K562 (cell line): ENCODE measurements at regions not wholly inside any gene's neighbourhood (a gene's known extent, or its start where the extent isn't known, plus 50 kb on each side); places are given as distances from the start of the nearest gene placed in this dataset.

ENCODE experiments used
- ATAC-seq: fragments of 200-7000 bp; cut with Tn5 transposase; 3 replicates; pipeline ENCODE4 v1.9.1; 2020; ENCODE audit warnings: moderate library complexity
- BruUV-seq: library from RNA; stranded (reverse); fragments of 400-500 nt; replicated peaks from 2 replicates; lab custom pipeline; 2021; lab: Mats Ljungman, UMichigan
- CTCF ChIA-PET: fragments of 300-600 bp; formaldehyde crosslinking; extraction: SDS; loops from one replicate; lab custom pipeline; 2021; ENCODE audit warnings: low intra/inter-chr PET ratio; lab: Yijun Ruan, JAX
- POLR2A ChIA-PET: fragments of 300-600, 350-650 bp; sonication (Branson Sonifier 250); formaldehyde crosslinking; extraction: SDS; loops from one replicate; lab custom pipeline; 2021; ENCODE audit warnings: antibody characterized with exemption, inconsistent platforms; lab: Yijun Ruan, JAX
- DNase-seq, 4 experiments: peaks; one replicate each; pipeline versions ENCODE4 v3.0.0 to v3.0.0-alpha.2; 2011 to 2018; ENCODE audit warnings: low spot score in 3 of 4, mixed read lengths in 3 of 4; ENCODE audit errors: extremely low read depth in 1 of 4
- FAIRE-seq: peaks from 2 replicates; lab custom pipeline; 2011; peaks lifted over from hg19 to GRCh38; lab: Jason Lieb, UNC
- H2AFZ ChIP-seq: 2 replicates; pipeline ENCODE4 v1.6.0; 2011; ENCODE audit warnings: low read depth, low read length, control low read depth, inconsistent platforms
- H3K27ac ChIP-seq: fragments of 200-600 bp; 3 replicates; pipeline ENCODE4 v1.8.0; 2011; ENCODE audit warnings: low read depth, mild to moderate bottlenecking, control low read depth, inconsistent platforms, low read length, moderate library complexity, mixed read lengths; ENCODE audit errors: extremely low read depth
- H3K27me3 ChIP-seq, 2 experiments: fragments of 300-600 bp in 1 of 2; 2 replicates in 1 of 2; 3 replicates in 1 of 2; pipeline versions ENCODE4 v1.6.0 to v1.8.0; 2011; ENCODE audit warnings: inconsistent platforms in 2 of 2, low read length in 2 of 2, mild to moderate bottlenecking in 1 of 2, mixed read lengths in 1 of 2, moderate library complexity in 1 of 2; ENCODE audit not compliant: control insufficient read depth in 2 of 2, insufficient read depth in 2 of 2
- H3K36me3 ChIP-seq: fragments of 300-600 bp; 3 replicates; pipeline ENCODE4 v1.8.0; 2011; ENCODE audit warnings: mild to moderate bottlenecking, low read length, inconsistent platforms; ENCODE audit not compliant: control insufficient read depth, insufficient read depth
- H3K4me1 ChIP-seq, 2 experiments: fragments of 200-600 bp in 1 of 2; replicated peaks in 1 of 2; 2 replicates in 1 of 2; 3 replicates in 1 of 2; pipeline versions ENCODE4 v1.5.1 to v1.8.0; 2011; ENCODE audit warnings: inconsistent platforms in 2 of 2, low read length in 2 of 2, mild to moderate bottlenecking in 1 of 2, mixed read lengths in 1 of 2, moderate library complexity in 1 of 2; ENCODE audit not compliant: control insufficient read depth in 2 of 2, insufficient read depth in 2 of 2
- H3K4me2 ChIP-seq: 2 replicates; pipeline ENCODE4 v1.6.1; 2011; ENCODE audit warnings: low read length, control low read depth, inconsistent platforms, mixed read lengths; ENCODE audit not compliant: insufficient read depth
- H3K4me3 ChIP-seq: fragments of 200-600 bp; sonication (generic), shearing (Covaris generic); 2 replicates; pipeline ENCODE4 v1.5.1; 2016; ENCODE audit warnings: control low read depth, inconsistent platforms
- H3K79me2 ChIP-seq: fragments of 200-600 bp; 3 replicates; pipeline ENCODE4 v1.8.0; 2011; ENCODE audit warnings: low read length, inconsistent platforms; ENCODE audit not compliant: control insufficient read depth, insufficient read depth
- H3K9ac ChIP-seq, 2 experiments: 2 replicates each; pipeline versions ENCODE4 v1.6.0 to v1.6.1; 2011; ENCODE audit warnings: low read depth in 2 of 2, low read length in 2 of 2, control low read depth in 1 of 2, inconsistent platforms in 1 of 2, mild to moderate bottlenecking in 1 of 2, mixed read lengths in 1 of 2; ENCODE audit not compliant: insufficient read depth in 1 of 2
- H3K9me1 ChIP-seq: one replicate; pipeline ENCODE4 v1.6.0; 2011; ENCODE audit warnings: inconsistent platforms, mild to moderate bottlenecking, low read length, moderate library complexity; ENCODE audit not compliant: control insufficient read depth, insufficient read depth
- H3K9me3 ChIP-seq: replicated peaks from 2 replicates; pipeline ENCODE4 v1.5.1; 2011; ENCODE audit warnings: low read depth, low read length, inconsistent platforms; ENCODE audit not compliant: control insufficient read depth, insufficient read depth
- H4K20me1 ChIP-seq: replicated peaks from 2 replicates; pipeline ENCODE4 v1.6.1; 2011; ENCODE audit warnings: low read length, inconsistent platforms, mixed read lengths; ENCODE audit not compliant: control insufficient read depth, insufficient read depth
- ARID3B ChIP-seq: fragments of 250-450 bp; sonication (Bioruptor Pico); IDR thresholded peaks from 2 replicates; pipeline ENCODE4 v1.4.0; 2020; ENCODE audit warnings: borderline replicate concordance
- DEAF1 ChIP-seq: fragments of 450-650 bp; formaldehyde crosslinking; IDR thresholded peaks from 2 replicates; pipeline ENCODE4 v1.4.0; 2020; ENCODE audit warnings: mild to moderate bottlenecking, moderate library complexity
- FOXP4 ChIP-seq: sonication (generic); formaldehyde crosslinking; IDR thresholded peaks from 2 replicates; pipeline ENCODE4 v1.8.0; 2022; ENCODE audit warnings: mild to moderate bottlenecking, missing genetic modification reagents, borderline replicate concordance
- JUND ChIP-seq, 2 experiments: IDR thresholded peaks; 2 replicates in 1 of 2; 3 replicates in 1 of 2; pipeline ENCODE4 v1.6.1; 2011; ENCODE audit warnings: borderline replicate concordance in 2 of 2, low read depth in 2 of 2, low read length in 2 of 2, improper control_type of control experiment in 1 of 2, missing biosample characterization in 1 of 2, missing genetic modification characterization in 1 of 2, missing genetic modification reagents in 1 of 2
- ZNF316 ChIP-seq: fragments of 450-650 bp; IDR thresholded peaks from 2 replicates; pipeline ENCODE4 v1.6.1; 2016
- ZNF644 ChIP-seq: fragments of 200-800 bp; sonication (Bioruptor generic); IDR thresholded peaks from 2 replicates; pipeline ENCODE4 v1.6.1; 2016; ENCODE audit warnings: low read depth, missing genetic modification characterization, missing compliant biosample characterization
- WGBS: fragments of 100-300 bp; shearing (Covaris generic); methylation state at CpG from one replicate; pipeline ENCODE4 v1.1.6; 2016; ENCODE audit warnings: low coverage, mixed read lengths; ENCODE audit not compliant: insufficient coverage; ENCODE audit errors: missing lambda C conversion rate; 5-methylcytosine and 5-hydroxymethylcytosine counted together
- in situ Hi-C: fragments of 300-500 bp; cut with MboI; formaldehyde crosslinking; loops from 4 replicates; pipeline ENCODE4 v1.15.0; 2018; ENCODE audit warnings: inconsistent platforms, mixed read lengths
- intact Hi-C: fragments of 100-400 bp; cut with micrococcal nuclease; formaldehyde crosslinking; loops from 2 replicates; pipeline ENCODE4 v1.14.2; 2022

- CTCF ChIA-PET: no interaction called here
- in situ Hi-C loops: no loop called here
- WGBS: 0% methylated on average over 7 of the region's 7 CpGs
These were observed 299.5 kb downstream of the MZT1 start for GRCh38 chr13:72427757-72428528.

More at GRCh38 chr13:72427757-72428528, 299.5 kb downstream of the MZT1 start:
- Histone ChIP-seq H3K27me3 (no peaks in the 10 kb centered on the region), H3K9me1 (no peaks in the 10 kb centered on the region), H4K20me1 (no peaks in the 10 kb centered on the region), H3K9ac (no peak overlapping the region), H3K4me1 (no peaks in the 10 kb centered on the region), H2AFZ (no peak overlapping the region)
- FAIRE-seq: no peak
- TF ChIP-seq JUND (IDR thresholded peaks at IDR 0.05; ENCODE audit: borderline replicate concordance, low read depth, low read length) (no peak), JUND (tag; IDR thresholded peaks at IDR 0.05; ENCODE audit: borderline replicate concordance, low read depth, low read length) (no peak), DEAF1 (CRISPR knock-in tag) (no peak), ZNF316 (no peak), ZNF644 (tag) (no peak), ARID3B (CRISPR knock-in tag) (no peak), FOXP4 (CRISPR knock-in tag) (no peak)
- TF ChIP-seq, all 486 proteins: peak for 0
- POLR2A ChIA-PET: no interaction called here
- H3K36me3 ChIP-seq: no peaks in the 10 kb centered on the region
- H3K79me2 ChIP-seq: no peaks in the 10 kb centered on the region
- no peak overlapping the region for H3K4me3 ChIP-seq
- no peak for DNase-seq
- ATAC-seq: no peak
- H3K27ac ChIP-seq: no peak overlapping the region
- H3K4me2 ChIP-seq: no peak overlapping the region
- no TSS peak for BruUV-seq
- intact Hi-C loops: no loop called here
- H3K9me3 ChIP-seq: no peaks in the 10 kb centered on the region
